Vagina (tissue), 2 donors: ENCODE measurements at regions not wholly inside any gene's neighbourhood (a gene's known extent, or its start where the extent isn't known, plus 50 kb on each side); places are given as distances from the start of the nearest gene placed in this dataset.

ENCODE experiments used
- POLR2A ChIP-seq, 2 donors: fragments of 450-650 bp; IDR thresholded peaks; one replicate each; pipeline ENCODE4 v1.6.1; 2017; ENCODE audit warnings: antibody characterized with exemption in 2 of 2, mild to moderate bottlenecking in 2 of 2, moderate library complexity in 2 of 2
- TF ChIP-seq, protein P1 (sequence below), 3 experiments: fragments of 450-650 bp in 2 of 3; fragments of 200-600 bp in 1 of 3; sonication (generic) in 1 of 3; IDR thresholded peaks; one replicate each; pipeline ENCODE4 v1.5.1; 2017 to 2019; ENCODE audit warnings: antibody characterized with exemption in 3 of 3, mild to moderate bottlenecking in 2 of 3, moderate library complexity in 2 of 3

DNA sequence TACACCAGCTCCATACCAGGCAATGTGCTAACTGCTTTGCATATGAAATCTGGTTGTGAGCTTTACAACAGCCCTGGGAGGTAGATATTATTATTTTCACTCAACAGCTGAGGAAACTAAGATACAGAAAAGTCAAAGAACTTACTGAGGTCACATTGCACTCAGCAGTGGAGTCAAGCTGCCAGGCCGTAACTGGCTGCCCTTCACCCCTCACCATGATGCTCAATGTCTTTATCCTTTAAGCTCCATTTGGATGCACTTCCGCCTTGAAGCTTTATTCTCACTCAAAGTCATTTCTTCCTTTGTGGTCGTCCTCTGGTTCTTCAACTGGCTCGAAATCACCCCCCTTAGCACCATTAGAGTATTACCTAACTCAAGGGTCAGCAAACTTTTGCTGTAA lies 81.7 kb upstream of the RALGPS2 start:
- TF ChIP-seq, protein P1, sequence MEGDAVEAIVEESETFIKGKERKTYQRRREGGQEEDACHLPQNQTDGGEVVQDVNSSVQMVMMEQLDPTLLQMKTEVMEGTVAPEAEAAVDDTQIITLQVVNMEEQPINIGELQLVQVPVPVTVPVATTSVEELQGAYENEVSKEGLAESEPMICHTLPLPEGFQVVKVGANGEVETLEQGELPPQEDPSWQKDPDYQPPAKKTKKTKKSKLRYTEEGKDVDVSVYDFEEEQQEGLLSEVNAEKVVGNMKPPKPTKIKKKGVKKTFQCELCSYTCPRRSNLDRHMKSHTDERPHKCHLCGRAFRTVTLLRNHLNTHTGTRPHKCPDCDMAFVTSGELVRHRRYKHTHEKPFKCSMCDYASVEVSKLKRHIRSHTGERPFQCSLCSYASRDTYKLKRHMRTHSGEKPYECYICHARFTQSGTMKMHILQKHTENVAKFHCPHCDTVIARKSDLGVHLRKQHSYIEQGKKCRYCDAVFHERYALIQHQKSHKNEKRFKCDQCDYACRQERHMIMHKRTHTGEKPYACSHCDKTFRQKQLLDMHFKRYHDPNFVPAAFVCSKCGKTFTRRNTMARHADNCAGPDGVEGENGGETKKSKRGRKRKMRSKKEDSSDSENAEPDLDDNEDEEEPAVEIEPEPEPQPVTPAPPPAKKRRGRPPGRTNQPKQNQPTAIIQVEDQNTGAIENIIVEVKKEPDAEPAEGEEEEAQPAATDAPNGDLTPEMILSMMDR (IDR thresholded peaks at IDR 0.05): no peak
- no peak for TF ChIP-seq POLR2A (IDR thresholded peaks at IDR 0.05)
